HG03432 (cell line): ENCODE measurements at regions not wholly inside any gene's neighbourhood (a gene's known extent, or its start where the extent isn't known, plus 50 kb on each side); places are given as distances from the start of the nearest gene placed in this dataset.
"Not testable (repeated sequence)": the region's sequence is repeated elsewhere in the genome, so short reads cannot be mapped to it uniquely, and the experiment has no call there.

Source experiments
- ATAC-seq: cut with Tn5 transposase; IDR thresholded peaks from one replicate; pipeline ENCODE4 v1.9.1; 2021; ENCODE audit warnings: mild to moderate bottlenecking, moderate library complexity; ENCODE audit not compliant: unreplicated experiment

DNA sequence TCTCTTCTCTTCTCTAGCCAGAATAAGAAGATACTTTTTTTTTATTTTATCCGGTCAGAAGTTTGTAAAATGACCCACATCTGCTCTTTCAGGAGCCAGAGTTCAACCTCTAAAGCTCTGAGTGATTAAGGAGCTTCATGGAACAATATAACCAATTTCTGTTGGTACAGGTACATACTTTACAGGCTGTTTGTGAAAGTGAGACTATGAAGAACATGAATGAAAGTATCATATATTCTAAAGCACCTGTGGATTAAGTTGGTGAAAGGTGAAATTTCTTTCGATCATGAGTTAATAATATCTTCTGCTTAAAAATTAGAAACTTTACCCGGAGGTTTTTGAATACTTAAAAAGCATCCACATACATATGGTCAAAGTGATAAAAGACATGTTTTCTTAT, 65.2 kb downstream of the DMRT2 start:
- ATAC-seq: no peak

DNA sequence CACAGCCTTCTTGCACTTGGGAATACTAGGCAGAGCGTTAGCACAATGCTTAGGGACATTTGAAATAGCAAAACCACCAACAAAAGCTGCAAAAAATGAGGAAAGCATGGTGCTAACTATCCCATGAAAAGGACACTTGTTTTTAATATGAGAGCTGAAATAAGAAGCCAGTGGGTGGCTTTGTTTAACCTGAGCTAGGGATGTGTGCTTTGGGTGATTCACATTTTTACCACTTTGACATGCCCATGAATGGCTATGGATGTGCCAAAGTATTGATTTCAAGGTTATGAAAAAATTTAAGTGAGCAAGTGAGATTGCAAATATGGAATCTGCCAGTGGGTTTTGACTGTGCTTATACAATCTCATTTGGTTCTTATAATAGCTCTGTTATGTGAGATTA, 67.3 kb downstream of the DMRT2 start:
- ATAC-seq: no peak

GRCh38 chr9:1120500-1121165, 70.5 kb downstream of the DMRT2 start:
- no peak for ATAC-seq

DNA sequence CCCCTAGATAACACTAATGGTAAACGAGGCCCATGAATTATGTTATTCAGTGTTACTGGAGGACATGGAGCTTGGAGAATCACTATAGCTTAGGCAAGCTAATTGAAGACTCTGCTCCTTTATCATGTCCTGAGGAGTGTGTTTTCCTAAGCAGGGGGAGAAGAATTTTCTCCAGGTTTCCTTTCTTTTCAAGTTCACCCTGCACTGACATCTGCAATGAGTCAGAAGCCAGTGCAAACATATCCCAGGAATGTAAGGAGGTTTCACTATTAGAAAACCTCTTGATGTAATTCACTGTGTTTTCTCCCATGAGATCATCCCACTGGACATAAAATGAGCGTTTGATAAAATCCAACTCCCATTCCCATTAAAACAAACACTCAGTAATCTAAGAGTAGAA, 75.6 kb downstream of the DMRT2 start:
- ATAC-seq: no peak

- no peak for ATAC-seq
Observed at GRCh38 chr9:1128046-1128445, 77.9 kb downstream of the DMRT2 start.

- no peak for ATAC-seq
Observed at GRCh38 chr9:1129382-1129781, 79.2 kb downstream of the DMRT2 start.

DNA sequence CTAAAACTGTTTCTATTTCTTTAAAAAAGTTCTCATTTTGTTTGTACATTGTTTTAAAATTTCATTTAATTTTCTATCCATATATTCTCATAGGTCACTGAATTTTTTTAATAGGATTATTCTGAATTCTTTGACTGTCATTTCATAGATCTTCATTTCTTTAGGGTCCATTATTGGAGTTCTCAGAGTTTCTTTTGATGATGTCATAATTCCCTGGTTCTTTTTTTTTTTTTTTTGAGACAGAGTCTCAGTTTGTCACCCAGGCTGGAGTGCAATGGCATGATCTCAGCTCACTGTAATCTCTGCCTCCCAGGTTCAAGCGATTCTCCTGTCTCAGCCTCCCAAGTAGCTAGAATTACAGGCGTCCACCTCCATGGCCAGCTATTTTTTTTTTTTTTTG, 89.9 kb downstream of the DMRT2 start:
- no peak for ATAC-seq

DNA sequence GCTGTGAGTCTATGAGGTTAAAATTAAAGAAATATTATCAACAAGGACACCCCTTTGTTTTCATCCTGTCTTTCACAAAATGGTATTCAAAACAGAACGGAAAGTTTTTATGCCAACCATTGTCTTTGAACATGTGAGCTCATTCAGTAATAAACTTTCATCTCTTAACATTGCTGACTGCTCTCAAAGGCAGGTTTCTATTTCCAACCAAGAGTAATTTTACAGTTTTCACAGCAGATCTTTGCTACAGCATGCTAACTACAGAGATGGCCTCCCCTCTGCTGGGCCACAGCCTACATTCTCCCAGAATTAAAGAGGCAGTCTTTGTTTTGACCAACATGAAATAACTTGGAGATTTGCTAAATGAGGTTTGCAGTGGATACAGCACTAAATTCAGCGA, 101.5 kb downstream of the DMRT2 start:
- ATAC-seq: no peak

DNA sequence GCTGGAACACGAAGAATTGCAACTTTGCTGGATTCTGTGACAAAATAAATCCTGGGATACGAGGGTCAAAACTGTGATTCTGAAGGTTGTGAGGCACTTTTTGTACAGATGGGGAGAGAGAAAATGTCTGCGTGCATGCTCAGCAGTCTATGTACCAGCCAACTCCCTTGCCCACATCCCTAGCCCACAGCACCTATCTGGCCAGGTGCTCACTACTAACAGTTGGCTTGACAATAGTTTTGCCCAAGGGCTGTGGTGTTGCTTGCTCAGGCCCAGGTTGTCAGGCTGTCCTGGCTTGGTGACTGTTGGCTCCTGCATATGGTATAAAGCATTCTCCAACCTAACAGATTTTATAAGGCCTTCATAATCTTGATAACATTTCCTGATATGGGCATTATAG, 102.0 kb downstream of the DMRT2 start:
- no peak for ATAC-seq

- ATAC-seq: no peak
Observed at GRCh38 chr9:1154739-1155138, 104.6 kb downstream of the DMRT2 start.

GRCh38 chr9:1155602-1156001, 105.4 kb downstream of the DMRT2 start:
- ATAC-seq: no peak

GRCh38 chr9:1156794-1157550, 106.8 kb downstream of the DMRT2 start:
- no peak for ATAC-seq

- no peak for ATAC-seq
Observed at GRCh38 chr9:1157836-1158235, 107.7 kb downstream of the DMRT2 start.

- no peak for ATAC-seq
Observed at GRCh38 chr9:1170918-1171317, 120.8 kb downstream of the DMRT2 start.

DNA sequence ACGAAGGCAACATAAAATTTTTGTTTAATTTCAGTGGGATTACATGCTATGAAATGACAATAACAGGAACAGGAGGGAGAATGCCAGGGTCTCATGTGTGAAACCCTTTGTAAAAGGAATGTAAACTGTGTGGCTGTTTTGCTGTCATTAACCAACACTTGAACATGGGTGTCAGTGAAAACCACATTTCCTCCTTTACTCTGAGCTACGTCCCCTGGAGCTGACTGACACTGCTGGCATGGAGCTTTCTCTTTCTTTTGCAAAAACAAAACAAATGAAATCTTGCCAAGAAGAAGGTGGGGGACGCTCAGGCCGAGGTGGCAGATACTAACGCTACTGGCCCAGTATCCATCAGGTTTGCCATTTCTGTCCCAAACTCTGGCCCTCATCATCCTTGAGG, 121.4 kb downstream of the DMRT2 start:
- ATAC-seq: no peak

GRCh38 chr9:1173211-1173610, 123.1 kb downstream of the DMRT2 start:
- ATAC-seq: no peak

DNA sequence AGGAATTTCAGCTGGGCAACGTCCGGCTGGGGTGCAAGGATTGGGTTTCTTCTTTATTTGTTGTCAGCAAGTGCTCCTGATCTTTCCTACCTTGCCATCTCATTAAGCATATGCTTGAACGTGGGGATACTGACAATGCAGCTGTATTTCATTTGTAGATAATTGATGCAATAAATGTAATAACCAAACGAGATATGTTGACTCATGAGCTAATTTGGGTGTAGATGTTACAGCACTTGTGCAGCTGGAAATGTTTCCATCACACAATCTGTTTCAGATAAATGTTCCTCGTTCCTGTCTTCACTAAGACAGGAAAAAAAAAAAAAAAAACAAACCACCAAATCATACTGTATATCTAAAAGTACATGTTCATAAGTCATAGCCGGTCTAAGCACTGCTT, 123.8 kb downstream of the DMRT2 start:
- no peak for ATAC-seq

DNA sequence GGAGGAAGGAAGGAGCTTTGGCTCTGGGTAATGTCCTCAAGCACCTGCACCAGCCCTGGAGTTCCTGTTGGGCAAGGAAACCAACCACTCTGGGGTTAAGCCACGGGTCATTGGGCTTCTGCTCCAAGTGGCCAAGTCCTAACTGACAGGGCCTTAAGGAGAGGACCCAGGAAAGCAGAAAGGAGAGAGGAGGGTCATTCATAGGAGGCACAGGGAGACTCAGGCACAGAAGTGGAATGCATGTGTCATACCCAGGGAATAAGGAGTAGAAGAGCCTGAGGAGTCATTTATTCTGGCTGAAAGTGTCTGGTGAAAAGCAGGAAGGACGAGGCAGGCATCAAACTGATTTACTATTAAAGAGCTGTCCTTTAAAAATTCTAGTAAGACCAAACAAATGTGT, 129.2 kb downstream of the DMRT2 start:
- ATAC-seq: no peak

GRCh38 chr9:1184146-1184545, 134.0 kb downstream of the DMRT2 start:
- ATAC-seq: no peak

DNA sequence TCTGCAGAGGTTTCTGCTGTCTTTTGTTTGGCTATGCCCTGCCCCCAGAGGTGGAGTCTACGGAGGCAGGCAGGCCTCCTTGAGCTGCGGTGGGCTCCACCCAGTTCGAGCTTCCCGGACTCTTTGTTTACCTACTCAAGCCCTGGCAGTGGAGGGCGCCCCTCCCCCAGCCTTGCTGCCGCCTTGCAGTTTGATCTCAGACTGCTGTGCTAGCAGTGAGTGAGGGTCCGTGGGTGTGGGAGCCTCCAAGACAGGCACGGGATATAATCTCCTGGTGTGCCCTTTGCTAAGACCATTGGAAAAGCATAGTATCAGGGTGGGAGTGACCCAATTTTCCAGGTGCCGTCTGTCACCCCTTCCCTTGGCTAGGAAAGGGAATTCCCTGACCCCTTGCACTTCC, 137.0 kb downstream of the DMRT2 start:
- ATAC-seq: not testable (repeated sequence)

- ATAC-seq: not testable (repeated sequence)
Observed at GRCh38 chr9:1195636-1196035, 145.5 kb downstream of the DMRT2 start.

GRCh38 chr9:1198085-1198484, 147.9 kb downstream of the DMRT2 start:
- ATAC-seq: no peak

DNA sequence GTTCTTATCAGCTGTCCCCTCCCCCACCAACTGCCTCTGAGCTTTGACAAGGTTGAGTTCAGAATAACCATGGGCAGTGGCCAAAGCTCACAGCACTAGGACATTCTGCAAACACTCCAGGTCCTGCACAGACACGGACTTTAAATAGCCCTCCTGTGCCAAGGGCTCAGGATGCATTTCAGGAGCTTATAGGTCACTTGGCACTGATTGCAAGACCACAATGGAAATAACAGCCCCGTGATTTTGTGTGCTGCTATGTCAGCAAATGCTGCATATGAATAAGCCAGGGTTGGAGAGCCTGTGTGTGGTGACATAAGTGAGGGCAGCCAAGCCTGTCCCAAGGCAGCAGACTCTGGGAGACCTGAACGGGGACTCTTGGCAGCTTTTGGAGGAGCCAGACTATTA, 150.7 kb downstream of the DMRT2 start:
- ATAC-seq: no peak
